Lower lobe of right lung (tissue), 2 donors: ENCODE measurements at regions not wholly inside any gene's neighbourhood (a gene's known extent, or its start where the extent isn't known, plus 50 kb on each side); places are given as distances from the start of the nearest gene placed in this dataset.

Experiments used
- ATAC-seq, 2 donors: fragments of 200-7000 bp; cut with Tn5 transposase; one replicate each; pipeline ENCODE4 v1.9.1; 2020 to 2022; ENCODE audit warnings: mild to moderate bottlenecking in 2 of 2, moderate library complexity in 2 of 2
- DNase-seq: peaks from one replicate; pipeline ENCODE4 v3.0.0-alpha.2; 2020
- H3K27ac ChIP-seq: fragments of 200-600 bp; one replicate; pipeline ENCODE4 v1.8.0; 2022
- H3K27me3 ChIP-seq: fragments of 200-600 bp; one replicate; pipeline ENCODE4 v1.8.0; 2022; ENCODE audit warnings: low read depth
- H3K36me3 ChIP-seq: fragments of 200-600 bp; one replicate; pipeline ENCODE4 v1.8.0; 2022; ENCODE audit warnings: mild to moderate bottlenecking
- H3K4me1 ChIP-seq: fragments of 200-600 bp; one replicate; pipeline ENCODE4 v1.8.0; 2022
- H3K4me3 ChIP-seq: fragments of 200-600 bp; one replicate; pipeline ENCODE4 v1.8.0; 2022; ENCODE audit warnings: mild to moderate bottlenecking
- H3K9me3 ChIP-seq: fragments of 200-600 bp; one replicate; pipeline ENCODE4 v1.8.0; 2022
- intact Hi-C: fragments of 100-400 bp; cut with DNase I; formaldehyde crosslinking; loops from one replicate; pipeline ENCODE4 v1.11.0; 2022
- TF ChIP-seq, protein P1 (sequence below): fragments of 200-600 bp; IDR thresholded peaks from one replicate; pipeline ENCODE4 v1.8.0; 2022; ENCODE audit warnings: antibody characterized with exemption, mild to moderate bottlenecking
- donor health status: DM: no; HTN: yes; CAD: no; lungs with severe emphysema.

DNA sequence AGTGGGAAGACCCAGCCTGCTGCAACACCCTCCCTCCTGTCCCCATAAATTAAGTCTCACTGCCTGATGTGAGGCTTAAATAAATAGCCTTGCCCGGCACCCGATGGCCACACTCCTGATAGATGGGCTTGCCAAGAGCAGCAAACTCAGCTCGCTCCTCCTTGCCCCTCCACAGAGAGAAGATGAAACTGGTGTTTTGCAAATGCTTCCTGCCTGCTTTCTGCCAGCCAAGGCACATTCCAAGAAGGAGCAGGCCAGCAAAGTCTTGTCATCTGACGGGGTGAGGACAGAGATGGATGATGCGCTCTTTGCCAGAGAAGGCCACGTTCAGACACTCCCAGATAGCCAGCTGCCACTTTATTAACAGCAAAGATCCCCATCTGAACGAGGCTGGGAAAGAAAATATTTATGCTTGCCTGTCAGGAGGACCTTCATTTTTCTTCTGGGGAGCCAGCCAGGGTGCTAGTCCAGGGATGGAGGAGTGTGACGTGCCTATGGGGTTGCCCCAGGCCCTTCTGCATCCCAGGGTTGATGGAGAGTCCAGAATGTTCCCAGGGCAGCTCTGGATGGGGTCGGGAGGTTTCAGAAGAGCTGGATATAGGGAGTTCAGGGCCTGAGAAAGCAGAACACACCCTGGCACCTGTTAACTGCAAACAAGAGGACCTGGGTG is 265.4 kb downstream of the FOXD2 start:
- Histone ChIP-seq H3K36me3 (no peaks in the 10 kb centered on the region), H3K9me3 (no peaks in the 10 kb centered on the region), H3K4me1 (no peaks in the 10 kb centered on the region), H3K27me3 (peaks cover 11% of the 10 kb centered on the region), H3K27ac (no peak overlapping the region), H3K4me3 (no peak overlapping the region)
- TF ChIP-seq, protein P1, sequence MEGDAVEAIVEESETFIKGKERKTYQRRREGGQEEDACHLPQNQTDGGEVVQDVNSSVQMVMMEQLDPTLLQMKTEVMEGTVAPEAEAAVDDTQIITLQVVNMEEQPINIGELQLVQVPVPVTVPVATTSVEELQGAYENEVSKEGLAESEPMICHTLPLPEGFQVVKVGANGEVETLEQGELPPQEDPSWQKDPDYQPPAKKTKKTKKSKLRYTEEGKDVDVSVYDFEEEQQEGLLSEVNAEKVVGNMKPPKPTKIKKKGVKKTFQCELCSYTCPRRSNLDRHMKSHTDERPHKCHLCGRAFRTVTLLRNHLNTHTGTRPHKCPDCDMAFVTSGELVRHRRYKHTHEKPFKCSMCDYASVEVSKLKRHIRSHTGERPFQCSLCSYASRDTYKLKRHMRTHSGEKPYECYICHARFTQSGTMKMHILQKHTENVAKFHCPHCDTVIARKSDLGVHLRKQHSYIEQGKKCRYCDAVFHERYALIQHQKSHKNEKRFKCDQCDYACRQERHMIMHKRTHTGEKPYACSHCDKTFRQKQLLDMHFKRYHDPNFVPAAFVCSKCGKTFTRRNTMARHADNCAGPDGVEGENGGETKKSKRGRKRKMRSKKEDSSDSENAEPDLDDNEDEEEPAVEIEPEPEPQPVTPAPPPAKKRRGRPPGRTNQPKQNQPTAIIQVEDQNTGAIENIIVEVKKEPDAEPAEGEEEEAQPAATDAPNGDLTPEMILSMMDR = no peak
- ATAC-seq (peak; percentile 7 to 32), DNase-seq (no peak)
- intact Hi-C loops = loop anchor here (10.0 kb wide), 1 partner anchor 258 kb away; no protein-coding TSS in a partner anchor

DNA sequence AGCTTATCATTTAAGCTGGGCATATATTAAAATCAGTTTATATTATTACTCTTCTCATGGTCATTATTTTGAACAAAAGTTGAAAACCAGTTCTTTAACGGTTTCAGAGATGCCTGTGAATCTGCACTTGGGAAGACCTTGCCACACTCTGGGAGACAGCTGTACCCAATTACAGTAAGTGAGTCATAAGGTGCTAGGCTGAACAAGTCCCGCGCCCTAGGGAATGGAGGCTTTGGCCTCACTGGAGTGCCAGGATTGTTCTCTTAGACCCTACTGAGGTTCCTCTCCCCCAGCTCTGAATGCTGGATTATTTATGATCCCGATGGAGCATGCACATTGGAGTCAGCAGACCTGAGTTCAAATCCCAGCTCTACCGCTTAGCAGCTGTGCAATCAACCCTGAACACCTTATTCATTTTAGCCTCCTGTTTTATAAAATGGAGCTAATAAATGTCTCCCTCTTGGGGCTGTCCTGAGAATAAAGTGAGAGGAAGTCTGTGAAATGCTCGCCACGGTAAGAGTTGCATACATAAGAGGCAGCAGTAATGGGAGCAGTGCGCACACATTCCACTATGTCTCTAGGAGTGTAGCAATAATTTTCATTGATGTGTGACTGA is 266.2 kb downstream of the FOXD2 start:
- Histone ChIP-seq H3K9me3 (no peaks in the 10 kb centered on the region), H3K27me3 (peaks cover 19% of the 10 kb centered on the region), H3K36me3 (no peaks in the 10 kb centered on the region), H3K27ac (no peak overlapping the region), H3K4me3 (no peak overlapping the region), H3K4me1 (peaks cover 5% of the 10 kb centered on the region)
- DNase-seq (no peak), ATAC-seq (no peak)
- TF ChIP-seq, protein P1 = peak; percentile 9
- intact Hi-C loops = loop anchor here (10.0 kb wide), 1 partner anchor 259 kb away; no protein-coding TSS in a partner anchor

DNA sequence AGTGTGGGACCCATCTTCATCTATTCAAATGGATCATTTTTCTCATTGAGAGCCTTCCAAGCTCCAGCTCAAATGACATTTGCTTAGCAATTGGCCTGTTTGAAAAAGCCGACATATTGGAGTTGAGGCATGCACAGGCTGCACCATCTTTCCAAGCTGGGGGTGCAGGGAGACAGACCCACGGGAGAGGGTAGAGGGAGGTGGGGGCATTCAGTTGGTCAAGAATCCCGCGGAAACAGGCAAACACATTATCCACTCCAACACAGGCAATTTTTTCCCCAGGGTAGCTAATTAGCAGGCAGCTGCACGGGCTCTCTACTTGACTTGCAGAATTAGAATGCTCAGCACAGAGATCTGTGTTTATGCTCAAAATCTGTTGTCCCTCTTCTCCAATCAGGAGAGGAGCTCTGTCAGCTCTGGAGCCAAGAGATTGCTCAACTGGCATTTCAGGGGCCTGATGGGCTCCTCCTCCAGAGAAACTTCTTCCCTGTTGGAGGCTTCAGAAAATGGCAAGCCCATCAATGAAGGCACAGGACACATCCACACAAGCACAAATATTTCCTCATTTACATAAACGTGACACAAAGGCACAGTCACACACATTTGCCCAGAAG is 267.8 kb downstream of the FOXD2 start:
- Histone ChIP-seq H3K27ac (no peak overlapping the region), H3K4me1 (peaks cover 21% of the 10 kb centered on the region), H3K9me3 (no peaks in the 10 kb centered on the region), H3K27me3 (peaks cover 34% of the 10 kb centered on the region), H3K4me3 (no peak overlapping the region), H3K36me3 (no peaks in the 10 kb centered on the region)
- DNase-seq (no peak), ATAC-seq (no peak)
- intact Hi-C loops = loop anchor here (10.0 kb wide), 1 partner anchor 261 kb away; no protein-coding TSS in a partner anchor
- TF ChIP-seq, protein P1 = no peak

DNA sequence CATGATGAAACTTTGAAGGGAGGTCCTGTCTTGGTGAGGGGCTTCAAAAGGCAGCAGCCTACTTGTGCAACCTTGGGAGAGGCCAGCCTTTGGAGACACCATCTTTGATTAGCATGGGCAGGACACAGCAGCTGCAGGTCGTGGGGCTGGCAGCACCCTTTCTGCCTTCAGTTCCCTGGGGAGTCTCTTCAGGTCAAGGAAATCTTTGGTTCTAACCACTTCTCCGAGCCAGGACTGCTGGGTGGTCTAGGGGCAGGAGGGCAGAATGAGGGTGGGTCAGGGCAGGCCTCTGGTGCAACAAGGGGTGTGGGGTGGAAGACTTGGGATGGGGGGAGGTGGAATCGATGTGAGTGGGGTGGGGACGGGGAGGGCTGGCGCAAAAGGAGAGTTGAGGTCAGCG is 269.7 kb downstream of the FOXD2 start:
- Histone ChIP-seq H3K27me3 (peaks cover 52% of the 10 kb centered on the region), H3K36me3 (no peaks in the 10 kb centered on the region), H3K4me1 (peaks cover 23% of the 10 kb centered on the region), H3K9me3 (no peaks in the 10 kb centered on the region), H3K27ac (no peak overlapping the region), H3K4me3 (no peak overlapping the region)
- intact Hi-C loops = loop anchor here (10.0 kb wide), 1 partner anchor 263 kb away; no protein-coding TSS in a partner anchor
- TF ChIP-seq, protein P1 = no peak
- no peak for DNase-seq
- ATAC-seq = no peak

DNA sequence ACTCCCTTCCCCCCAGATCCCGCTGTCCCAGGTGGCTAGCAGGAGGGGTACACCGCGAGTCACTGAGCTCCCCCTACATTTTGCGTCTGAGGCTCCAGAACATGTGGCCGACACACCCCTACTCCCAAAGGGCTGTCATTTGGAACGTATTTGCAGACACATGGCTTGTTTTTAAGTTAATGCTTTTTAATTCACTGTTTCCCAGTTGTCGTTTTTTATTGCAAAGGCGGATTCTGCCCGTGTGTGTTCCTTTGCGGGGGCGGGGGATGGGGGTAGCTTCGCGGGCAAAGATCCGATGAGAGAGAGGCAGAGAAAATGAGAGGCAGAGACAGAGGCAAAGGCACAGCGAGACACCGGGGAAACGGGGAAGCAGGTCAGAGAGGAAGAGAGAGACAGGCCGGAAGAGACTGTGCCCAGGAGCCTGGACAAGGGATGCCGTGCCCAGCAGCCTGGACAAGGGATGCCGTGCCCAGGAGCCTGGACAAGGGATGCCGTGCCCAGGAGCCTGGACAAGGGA is 270.2 kb downstream of the FOXD2 start:
- no peak overlapping the region for H3K4me3 ChIP-seq
- H3K27me3 ChIP-seq = peaks cover 58% of the 10 kb centered on the region
- no peaks in the 10 kb centered on the region for H3K9me3 ChIP-seq
- no peaks in the 10 kb centered on the region for H3K36me3 ChIP-seq
- peaks cover 23% of the 10 kb centered on the region for H3K4me1 ChIP-seq
- TF ChIP-seq, protein P1 = no peak
- DNase-seq (no peak), ATAC-seq (no peak)
- no peak overlapping the region for H3K27ac ChIP-seq
- intact Hi-C loops = loop anchor here (10.0 kb wide), 1 partner anchor 263 kb away; no protein-coding TSS in a partner anchor
